RWPE2 (cell line): ENCODE measurements at regions not wholly inside any gene's neighbourhood (a gene's known extent, or its start where the extent isn't known, plus 50 kb on each side); places are given as distances from the start of the nearest gene placed in this dataset.

Experiments
- ATAC-seq: fragments of 200-7000 bp; cut with Tn5 transposase; 3 replicates; pipeline ENCODE4 v1.9.1; 2021; ENCODE audit warnings: low read depth
- DNase-seq: peaks from one replicate; pipeline ENCODE4 v3.0.0-alpha.2; 2020; ENCODE audit warnings: low spot score
- H3K27ac ChIP-seq: fragments of 450-650 bp; 2 replicates; pipeline ENCODE4 v1.5.1; 2017; ENCODE audit warnings: mild to moderate bottlenecking; ENCODE audit not compliant: poor library complexity, severe bottlenecking
- H3K27me3 ChIP-seq: fragments of 250-450 bp; sonication (Bioruptor Pico); 2 replicates; pipeline ENCODE4 v1.5.1; 2021; ENCODE audit warnings: mild to moderate bottlenecking, moderate library complexity; ENCODE audit not compliant: insufficient read depth, poor library complexity, severe bottlenecking
- H3K36me3 ChIP-seq: fragments of 250-450 bp; sonication (Bioruptor Pico); 2 replicates; pipeline ENCODE4 v1.5.1; 2020; ENCODE audit warnings: low read depth, mild to moderate bottlenecking, moderate library complexity
- H3K4me1 ChIP-seq: fragments of 250-450 bp; sonication (Bioruptor Pico); 2 replicates; pipeline ENCODE4 v1.5.1; 2021; ENCODE audit warnings: mild to moderate bottlenecking, moderate library complexity; ENCODE audit not compliant: insufficient read depth, poor library complexity, severe bottlenecking
- H3K4me3 ChIP-seq: fragments of 250-450 bp; sonication (Bioruptor Pico); 2 replicates; pipeline ENCODE4 v1.5.1; 2021; ENCODE audit warnings: mild to moderate bottlenecking, moderate library complexity; ENCODE audit not compliant: severe bottlenecking
- H3K9me3 ChIP-seq: fragments of 250-450 bp; sonication (Bioruptor Pico); 2 replicates; pipeline ENCODE4 v1.5.1; 2021; ENCODE audit warnings: mild to moderate bottlenecking, moderate library complexity; ENCODE audit not compliant: severe bottlenecking
- TF ChIP-seq, protein P1 (sequence below): fragments of 450-650 bp; IDR thresholded peaks from one replicate; pipeline ENCODE4 v1.5.1; 2017; ENCODE audit warnings: mild to moderate bottlenecking, moderate library complexity; ENCODE audit not compliant: poor library complexity, severe bottlenecking

DNA sequence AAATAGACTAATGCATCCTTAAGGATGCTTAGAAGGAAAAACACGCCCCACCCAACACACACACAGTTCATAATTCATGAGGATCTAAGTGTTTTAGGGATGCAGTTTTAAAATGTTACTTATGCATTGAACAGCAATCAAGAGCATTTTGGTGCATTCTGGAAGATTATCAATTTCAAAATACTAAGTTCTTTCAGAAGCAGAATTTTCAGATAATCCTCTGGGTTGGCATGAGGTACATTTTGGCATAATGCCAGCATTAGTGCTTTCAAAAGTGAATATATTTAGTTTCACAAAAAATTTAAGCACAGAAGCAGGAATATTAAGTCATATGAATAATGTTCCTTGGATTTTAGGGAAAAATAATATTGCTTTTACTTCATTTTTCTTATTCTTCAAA is 937.1 kb downstream of the REEP3 start:
- Histone ChIP-seq H3K4me3 (no peak overlapping the region), H3K9me3 (no peaks in the 10 kb centered on the region), H3K36me3 (no peaks in the 10 kb centered on the region), H3K27ac (no peak overlapping the region), H3K27me3 (no peaks in the 10 kb centered on the region), H3K4me1 (no peaks in the 10 kb centered on the region)
- TF ChIP-seq, protein P1, sequence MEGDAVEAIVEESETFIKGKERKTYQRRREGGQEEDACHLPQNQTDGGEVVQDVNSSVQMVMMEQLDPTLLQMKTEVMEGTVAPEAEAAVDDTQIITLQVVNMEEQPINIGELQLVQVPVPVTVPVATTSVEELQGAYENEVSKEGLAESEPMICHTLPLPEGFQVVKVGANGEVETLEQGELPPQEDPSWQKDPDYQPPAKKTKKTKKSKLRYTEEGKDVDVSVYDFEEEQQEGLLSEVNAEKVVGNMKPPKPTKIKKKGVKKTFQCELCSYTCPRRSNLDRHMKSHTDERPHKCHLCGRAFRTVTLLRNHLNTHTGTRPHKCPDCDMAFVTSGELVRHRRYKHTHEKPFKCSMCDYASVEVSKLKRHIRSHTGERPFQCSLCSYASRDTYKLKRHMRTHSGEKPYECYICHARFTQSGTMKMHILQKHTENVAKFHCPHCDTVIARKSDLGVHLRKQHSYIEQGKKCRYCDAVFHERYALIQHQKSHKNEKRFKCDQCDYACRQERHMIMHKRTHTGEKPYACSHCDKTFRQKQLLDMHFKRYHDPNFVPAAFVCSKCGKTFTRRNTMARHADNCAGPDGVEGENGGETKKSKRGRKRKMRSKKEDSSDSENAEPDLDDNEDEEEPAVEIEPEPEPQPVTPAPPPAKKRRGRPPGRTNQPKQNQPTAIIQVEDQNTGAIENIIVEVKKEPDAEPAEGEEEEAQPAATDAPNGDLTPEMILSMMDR, result no peak
- ATAC-seq, result no peak
- DNase-seq, result no peak

DNA sequence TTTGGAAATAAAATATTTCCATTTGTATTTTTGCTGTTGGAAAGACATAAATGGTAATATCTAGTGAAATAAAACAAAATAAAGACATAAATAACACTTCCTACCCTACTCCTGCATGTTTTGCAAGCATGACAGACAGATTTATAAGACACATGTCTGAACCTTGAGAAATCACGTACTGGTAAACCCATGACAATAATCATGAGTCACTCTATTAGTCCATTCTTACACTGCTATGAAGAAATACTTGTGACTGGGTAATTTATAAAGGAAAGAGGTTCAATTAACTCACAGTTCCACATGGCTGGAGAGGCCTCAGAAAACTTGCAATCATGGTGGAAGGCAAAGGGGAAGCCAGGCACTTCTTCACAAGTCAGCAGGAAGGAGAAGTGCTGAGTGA is 942.2 kb downstream of the REEP3 start:
- TF ChIP-seq, protein P1, result no peak
- ATAC-seq, result no peak
- Histone ChIP-seq H3K9me3 (no peaks in the 10 kb centered on the region), H3K36me3 (no peaks in the 10 kb centered on the region), H3K27me3 (no peaks in the 10 kb centered on the region), H3K27ac (no peak overlapping the region), H3K4me3 (no peak overlapping the region), H3K4me1 (no peaks in the 10 kb centered on the region)
- no peak for DNase-seq

DNA sequence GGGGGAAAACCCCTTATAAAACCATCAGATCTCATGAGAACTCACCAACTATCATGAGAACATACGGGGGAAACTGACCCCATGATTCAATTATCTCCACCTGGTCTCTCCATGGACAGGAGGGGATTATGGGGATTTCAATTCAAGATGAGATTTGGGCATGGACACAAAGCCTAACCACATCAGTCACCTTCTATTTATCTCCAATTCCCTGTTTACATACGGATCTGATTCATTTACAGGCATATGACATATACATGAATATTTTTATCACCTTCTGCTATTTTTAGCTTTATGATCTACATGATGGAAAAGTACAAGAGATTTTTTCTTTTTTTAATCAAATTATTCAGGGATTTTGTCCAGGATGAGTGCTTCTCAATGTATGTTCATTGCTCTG is 944.5 kb downstream of the REEP3 start:
- no peaks in the 10 kb centered on the region for H3K36me3 ChIP-seq
- no peaks in the 10 kb centered on the region for H3K9me3 ChIP-seq
- TF ChIP-seq, protein P1, result no peak
- H3K27me3 ChIP-seq, result no peaks in the 10 kb centered on the region
- ATAC-seq (no peak), DNase-seq (no peak)
- H3K4me1 ChIP-seq, result no peaks in the 10 kb centered on the region
- no peak overlapping the region for H3K27ac ChIP-seq
- H3K4me3 ChIP-seq, result no peak overlapping the region

DNA sequence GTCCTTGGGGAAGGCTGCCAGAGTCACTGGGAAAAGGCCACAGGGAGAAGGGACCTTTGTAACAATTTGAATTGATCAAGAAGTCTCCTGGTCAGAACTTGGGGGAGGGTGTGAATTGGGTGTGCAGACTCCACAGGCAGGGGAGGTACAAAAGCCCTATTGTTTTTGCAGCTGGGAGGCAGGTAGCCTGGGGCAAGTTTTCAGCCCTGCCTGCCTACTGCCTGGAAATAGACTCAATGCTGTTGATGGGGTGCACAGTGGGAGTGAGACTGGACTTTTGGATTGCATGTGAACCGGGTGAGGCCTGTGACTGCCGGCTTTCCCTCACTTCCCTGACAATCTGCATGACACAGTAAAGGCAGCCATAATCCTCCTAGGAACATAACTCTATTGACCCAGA is 947.0 kb downstream of the REEP3 start:
- no peaks in the 10 kb centered on the region for H3K9me3 ChIP-seq
- H3K4me3 ChIP-seq, result no peak overlapping the region
- TF ChIP-seq, protein P1, result no peak
- no peak overlapping the region for H3K27ac ChIP-seq
- H3K27me3 ChIP-seq, result no peaks in the 10 kb centered on the region
- H3K4me1 ChIP-seq, result no peaks in the 10 kb centered on the region
- DNase-seq (no peak), ATAC-seq (no peak)
- no peaks in the 10 kb centered on the region for H3K36me3 ChIP-seq

DNA sequence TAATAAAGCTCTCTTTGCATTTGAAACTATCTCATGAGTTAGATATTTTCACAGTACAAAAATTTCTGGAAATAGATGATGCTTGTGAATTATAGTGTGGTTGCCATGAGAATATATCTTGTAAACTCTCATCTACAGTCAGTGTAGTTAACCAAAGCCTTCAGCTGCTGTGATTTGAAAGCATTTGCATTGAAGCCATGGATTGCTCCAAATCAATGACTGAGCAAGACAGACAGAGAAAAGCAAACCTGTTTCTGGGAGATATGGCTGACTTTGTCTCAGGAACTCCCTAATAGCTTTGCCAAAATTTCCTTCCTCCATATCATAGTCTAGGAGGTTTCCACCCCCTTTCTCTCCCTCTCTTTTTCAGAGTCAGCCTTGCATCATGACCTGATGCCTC is 955.3 kb downstream of the REEP3 start:
- H3K36me3 ChIP-seq, result no peaks in the 10 kb centered on the region
- DNase-seq (no peak), ATAC-seq (no peak)
- H3K4me3 ChIP-seq, result no peak overlapping the region
- H3K27ac ChIP-seq, result no peak overlapping the region
- no peaks in the 10 kb centered on the region for H3K4me1 ChIP-seq
- H3K27me3 ChIP-seq, result peaks cover 3% of the 10 kb centered on the region
- H3K9me3 ChIP-seq, result no peaks in the 10 kb centered on the region
- TF ChIP-seq, protein P1, result no peak
